ENCODE measurements at regions not wholly inside any gene's neighbourhood (a gene's known extent, or its start where the extent isn't known, plus 50 kb on each side); places are given as distances from the start of the nearest gene placed in this dataset.

DNA sequence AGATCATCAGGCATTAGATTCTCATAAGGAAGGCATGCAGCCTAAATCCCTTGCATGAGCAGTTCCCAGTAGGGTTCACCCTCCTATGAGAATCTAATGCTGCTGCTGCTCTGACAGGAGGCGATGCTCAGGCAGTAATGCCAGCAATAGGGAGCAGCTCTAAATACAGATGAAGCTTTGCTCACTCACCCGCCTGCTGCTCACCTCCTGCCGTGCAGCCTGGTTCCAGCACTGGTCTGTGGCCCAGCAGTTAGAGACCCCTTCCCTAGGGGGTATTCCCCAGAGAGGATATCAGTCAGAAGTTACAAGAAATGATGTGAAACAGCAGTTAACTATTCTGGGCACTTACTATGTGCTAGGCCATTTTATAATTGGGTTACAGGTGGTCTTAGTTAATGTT, 226.0 kb downstream of the KCNJ3 start:
- dilution Hi-C loops (cut with HindIII; ENCODE audit: low sequenced_read_pairs, unreplicated experiment): no loop called here
- Histone ChIP-seq H4K20me1 (ENCODE audit: insufficient read depth, low read length) (no peaks in the 10 kb centered on the region), H2BK5ac (ENCODE audit: low read depth, low read length, poor library complexity, severe bottlenecking) (no peak overlapping the region), H2BK120ac (ENCODE audit: low read depth, low read length) (no peak overlapping the region), H2BK15ac (ENCODE audit: low read depth, low read length) (no peak overlapping the region), H3K18ac (ENCODE audit: low read depth, low read length) (no peak overlapping the region), H3K9me3 (ENCODE audit: control insufficient read depth, insufficient read depth, low read length) (no peaks in the 10 kb centered on the region), H2AK5ac (ENCODE audit: low read depth, low read length) (no peak overlapping the region), H3K9me1 (ENCODE audit: insufficient read depth, low read length) (no peaks in the 10 kb centered on the region), H3K36me3 (ENCODE audit: control insufficient read depth, insufficient read depth, low read length) (no peaks in the 10 kb centered on the region), H3K4me2 (ENCODE audit: low read depth, low read length) (no peak overlapping the region), H3K79me1 (ENCODE audit: low read depth in 1 of 2, low read length in 2 of 2) (no peaks in the 10 kb centered on the region), H3K27me3 (ENCODE audit: control insufficient read depth, insufficient read depth, low read length) (no peaks in the 10 kb centered on the region), H3K14ac (replicated peaks; ENCODE audit: low read depth, low read length) (no peak overlapping the region), H4K5ac (ENCODE audit: low read depth, low read length) (no peak overlapping the region), H2AFZ (replicated peaks; ENCODE audit: low read length, poor library complexity) (no peak overlapping the region), H3K27ac (ENCODE audit: insufficient read depth, low read length) (no peak overlapping the region), H3K9ac (ENCODE audit: low read depth, low read length) (no peak overlapping the region), H4K91ac (ENCODE audit: insufficient read depth, low read depth, low read length) (no peak overlapping the region), H3K4me3 (ENCODE audit: insufficient read depth, low read depth, low read length) (no peak overlapping the region), H3K4ac (ENCODE audit: low read depth, low read length) (no peak overlapping the region), H4K8ac (ENCODE audit: low read depth in 2 of 2, low read length in 2 of 2) (no peak overlapping the region), H3K56ac (ENCODE audit: extremely low read depth, insufficient read depth, low read length) (no peak overlapping the region), H3K4me1 (ENCODE audit: control insufficient read depth, insufficient read depth, low read length) (no peaks in the 10 kb centered on the region), H2BK20ac (ENCODE audit: low read depth, low read length) (no peak overlapping the region), H3K23ac (ENCODE audit: low read depth, low read length) (no peak overlapping the region), H2AK9ac (replicated peaks; ENCODE audit: low read depth, low read length, poor library complexity) (no peak overlapping the region)
- no peak for TF ChIP-seq CEBPB (IDR thresholded peaks at IDR 0.05; ENCODE audit: low read depth, low read length)
- no peak for ATAC-seq (ENCODE audit: low read depth)
- no CpG with 5 or more reads among the region's 3 CpGs for WGBS, 2 experiments (ENCODE audit: extremely low coverage in 2 of 2, insufficient read length in 1 of 2)
- BruUV-seq (replicated peaks): no TSS peak
- intact Hi-C loops (cut with micrococcal nuclease): no loop called here
- ChIA-PET POLR2A (ENCODE audit: unreplicated experiment) (no interaction called here), CTCF (no interaction called here)
- in situ Hi-C loops (cut with MboI; ENCODE audit: low sequenced_read_pairs): no loop called here
- no peak for DNase-seq

Data from IMR-90 (cell line).